Endothelial cell of umbilical vein (primary cell): ENCODE measurements at regions not wholly inside any gene's neighbourhood (a gene's known extent, or its start where the extent isn't known, plus 50 kb on each side); places are given as distances from the start of the nearest gene placed in this dataset.

Source experiments
- CTCF ChIP-seq, 2 donors: IDR thresholded peaks; 1 replicate in 1 of 2; 2 replicates in 1 of 2; pipeline ENCODE4 v1.5.1; 2011; ENCODE audit warnings: low read length in 2 of 2, mild to moderate bottlenecking in 2 of 2, moderate library complexity in 2 of 2, control low read depth in 1 of 2, inconsistent platforms in 1 of 2, low read depth in 1 of 2; ENCODE audit not compliant: insufficient read depth in 1 of 2; ENCODE audit errors: extremely low read depth in 1 of 2
- POLR2A ChIP-seq: IDR thresholded peaks from 2 replicates; pipeline ENCODE4 v1.6.1; 2012; ENCODE audit warnings: low read depth, mild to moderate bottlenecking, control low read depth, low read length

GRCh38 chr16:65737831-65738230 is 616.0 kb upstream of the CDH11 start:
- TF ChIP-seq POLR2A (no peak), CTCF (IDR thresholded peaks at IDR 0.05; ENCODE audit: extremely low read depth in 1 of 2, insufficient read depth in 1 of 2, low read depth in 1 of 2, low read length in 2 of 2) (no peak)
